ENCODE measurements at regions not wholly inside any gene's neighbourhood (a gene's known extent, or its start where the extent isn't known, plus 50 kb on each side); places are given as distances from the start of the nearest gene placed in this dataset.

DNA sequence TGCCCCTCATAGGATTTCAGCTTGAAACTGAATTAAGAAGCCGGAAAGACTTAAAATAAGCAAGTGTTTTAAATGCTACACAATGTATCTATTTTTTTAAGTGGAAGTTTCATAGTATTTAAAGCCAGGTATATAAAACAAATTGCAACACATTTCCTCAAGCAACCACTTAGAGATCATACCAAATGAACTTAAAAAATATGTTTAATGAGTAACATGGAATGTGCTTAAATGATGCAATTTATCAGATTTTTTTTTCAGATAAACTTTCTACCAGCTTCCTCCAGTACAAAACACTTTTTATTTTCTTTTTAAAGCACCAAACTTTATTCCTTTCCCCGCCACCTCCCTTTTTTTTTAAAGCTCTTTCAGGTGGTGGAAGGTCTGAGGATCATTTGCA is 534.3 kb downstream of the BMP2 start:
- ChIA-PET CTCF (interaction anchor here (3.3 kb wide), 1 partner anchor 16 kb away, joined by 17 read pairs; no protein-coding TSS in a partner anchor), POLR2A (no interaction called here)
- Histone ChIP-seq H3K9me3 (ENCODE audit: control insufficient read depth, insufficient read depth, low read length) (no peaks in the 10 kb centered on the region), H3K27me3 (ENCODE audit: control insufficient read depth, insufficient read depth, low read length) (no peaks in the 10 kb centered on the region), H3K4me3 (ENCODE audit: low read depth, low read length) (no peak overlapping the region), H3K27ac (ENCODE audit: low read depth, low read length) (no peak overlapping the region)
- no peak for DNase-seq (ENCODE audit: low read depth, low spot score)
- TF ChIP-seq CTCF (IDR thresholded peaks at IDR 0.05; ENCODE audit: low read depth, low read length): no peak

DNA sequence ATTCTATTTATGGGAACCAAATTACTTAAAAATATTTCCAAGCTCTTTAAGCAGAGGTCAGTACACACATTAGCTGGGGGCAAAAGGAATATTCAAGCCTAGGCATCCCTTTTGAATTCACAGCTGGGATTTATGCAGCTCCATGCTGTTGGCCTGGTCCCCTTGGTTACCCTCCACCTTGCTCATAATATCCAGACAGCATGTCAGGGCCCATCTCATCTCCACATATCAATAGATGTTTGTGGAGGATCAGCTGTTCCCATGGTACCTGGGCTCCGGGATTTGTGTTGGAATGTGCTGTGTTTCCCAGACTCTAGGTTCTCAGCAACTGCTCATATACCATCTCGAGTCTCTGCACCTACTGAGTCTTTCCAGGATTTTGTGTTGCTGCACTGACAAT is 534.8 kb downstream of the BMP2 start:
- no peak for TF ChIP-seq CTCF (IDR thresholded peaks at IDR 0.05; ENCODE audit: low read depth, low read length)
- no peak overlapping the region for H3K27ac ChIP-seq (ENCODE audit: low read depth, low read length)
- no peaks in the 10 kb centered on the region for H3K27me3 ChIP-seq (ENCODE audit: control insufficient read depth, insufficient read depth, low read length)
- no peak overlapping the region for H3K4me3 ChIP-seq (ENCODE audit: low read depth, low read length)
- no peak for DNase-seq (ENCODE audit: low read depth, low spot score)
- CTCF ChIA-PET: interaction anchor here (3.3 kb wide), 1 partner anchor 16 kb away, joined by 17 read pairs; no protein-coding TSS in a partner anchor
- no peaks in the 10 kb centered on the region for H3K9me3 ChIP-seq (ENCODE audit: control insufficient read depth, insufficient read depth, low read length)
- POLR2A ChIA-PET: no interaction called here

- no peak overlapping the region for H3K4me3 ChIP-seq (ENCODE audit: low read depth, low read length)
- POLR2A ChIA-PET: no interaction called here
- H3K27me3 ChIP-seq (ENCODE audit: control insufficient read depth, insufficient read depth, low read length): no peaks in the 10 kb centered on the region
- DNase-seq (ENCODE audit: low read depth, low spot score): no peak
- H3K27ac ChIP-seq (ENCODE audit: low read depth, low read length): no peak overlapping the region
- TF ChIP-seq CTCF (IDR thresholded peaks at IDR 0.05; ENCODE audit: low read depth, low read length): no peak
- no peaks in the 10 kb centered on the region for H3K9me3 ChIP-seq (ENCODE audit: control insufficient read depth, insufficient read depth, low read length)
- CTCF ChIA-PET: no interaction called here
Measured at GRCh38 chr20:7305976-7306375, 538.5 kb downstream of the BMP2 start.

- POLR2A ChIA-PET: no interaction called here
- CTCF ChIA-PET: interaction anchor here (3.2 kb wide), 1 partner anchor 23 kb away, joined by 9 read pairs; no protein-coding TSS in a partner anchor
- DNase-seq (ENCODE audit: low read depth, low spot score): no peak
- TF ChIP-seq CTCF (IDR thresholded peaks at IDR 0.05; ENCODE audit: low read depth, low read length): no peak
- no peak overlapping the region for H3K4me3 ChIP-seq (ENCODE audit: low read depth, low read length)
- H3K27me3 ChIP-seq (ENCODE audit: control insufficient read depth, insufficient read depth, low read length): no peaks in the 10 kb centered on the region
- no peak overlapping the region for H3K27ac ChIP-seq (ENCODE audit: low read depth, low read length)
- H3K9me3 ChIP-seq (ENCODE audit: control insufficient read depth, insufficient read depth, low read length): no peaks in the 10 kb centered on the region
Measured at GRCh38 chr20:7308163-7308562, 540.7 kb downstream of the BMP2 start.

DNA sequence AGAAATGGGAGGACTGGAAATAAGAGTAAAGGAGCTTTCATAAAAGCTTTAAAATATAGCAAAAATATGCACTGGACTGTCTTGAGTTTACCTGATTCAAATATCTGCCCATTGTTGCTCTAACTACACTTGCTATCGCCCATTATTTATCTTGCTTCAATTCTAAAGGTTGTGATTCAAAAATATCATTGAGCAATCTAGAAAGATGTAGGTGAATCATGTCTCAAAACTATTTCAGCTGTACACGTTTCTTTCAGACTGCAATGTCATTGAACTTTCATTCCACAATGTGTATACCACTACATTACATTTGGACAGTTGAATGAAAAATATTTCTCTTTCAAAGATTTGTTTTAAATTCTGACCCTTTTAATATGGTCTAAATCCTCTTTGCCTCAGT is 545.6 kb downstream of the BMP2 start:
- Histone ChIP-seq H3K9me3 (ENCODE audit: control insufficient read depth, insufficient read depth, low read length) (no peaks in the 10 kb centered on the region), H3K27ac (ENCODE audit: low read depth, low read length) (no peak overlapping the region), H3K27me3 (ENCODE audit: control insufficient read depth, insufficient read depth, low read length) (no peaks in the 10 kb centered on the region), H3K4me3 (ENCODE audit: low read depth, low read length) (no peak overlapping the region)
- ChIA-PET POLR2A (no interaction called here), CTCF (no interaction called here)
- no peak for DNase-seq (ENCODE audit: low read depth, low spot score)
- TF ChIP-seq CTCF (IDR thresholded peaks at IDR 0.05; ENCODE audit: low read depth, low read length): no peak
